Endothelial cell of umbilical vein (primary cell): ENCODE measurements at regions not wholly inside any gene's neighbourhood (a gene's known extent, or its start where the extent isn't known, plus 50 kb on each side); places are given as distances from the start of the nearest gene placed in this dataset.

ENCODE experiments used
- BruUV-seq: library from RNA; stranded (reverse); fragments of 400-500 nt; replicated peaks from 2 replicates; lab custom pipeline; 2021; lab: Mats Ljungman, UMichigan
- CTCF ChIA-PET: fragments of 300-600, 350-600 bp; sonication (Branson Sonifier 250); formaldehyde crosslinking; loops from one replicate; lab custom pipeline; 2021; ENCODE audit warnings: antibody characterized with exemption, inconsistent platforms; lab: Charles Lee
- POLR2A ChIA-PET: fragments of 300-600, 350-600 bp; sonication (Branson Sonifier 250); formaldehyde crosslinking; loops from one replicate; lab custom pipeline; 2021; ENCODE audit warnings: antibody characterized with exemption, inconsistent platforms; lab: Charles Lee
- DNase-seq: peaks from one replicate; pipeline ENCODE4 v3.0.0-alpha.2; 2011; ENCODE audit warnings: low read depth, low spot score
- FAIRE-seq: peaks from 2 replicates; lab custom pipeline; 2011; peaks lifted over from hg19 to GRCh38; lab: Jason Lieb, UNC
- H2AFZ ChIP-seq: 2 replicates; pipeline ENCODE4 v1.6.0; 2012; ENCODE audit warnings: low read depth, low read length, control low read depth, inconsistent platforms
- H3K27ac ChIP-seq: 2 replicates; pipeline ENCODE4 v1.5.1; 2011; ENCODE audit warnings: low read depth, mild to moderate bottlenecking, control low read depth, low read length, moderate library complexity; ENCODE audit not compliant: insufficient read depth
- H3K27me3 ChIP-seq, 2 experiments: 2 replicates each; pipeline versions ENCODE4 v1.6.0 to v1.6.1; 2011; ENCODE audit warnings: low read length in 2 of 2, mixed read lengths in 1 of 2; ENCODE audit not compliant: control insufficient read depth in 2 of 2, insufficient read depth in 2 of 2
- H3K36me3 ChIP-seq, 2 experiments: 2 replicates in 1 of 2; 3 replicates in 1 of 2; pipeline ENCODE4 v1.5.1; 2011; ENCODE audit warnings: low read length in 2 of 2, mild to moderate bottlenecking in 1 of 2, moderate library complexity in 1 of 2; ENCODE audit not compliant: control insufficient read depth in 2 of 2, insufficient read depth in 2 of 2; ENCODE audit errors: extremely low read depth in 1 of 2
- H3K4me1 ChIP-seq: 3 replicates; pipeline ENCODE4 v1.5.1; 2011; ENCODE audit warnings: mild to moderate bottlenecking, low read length; ENCODE audit not compliant: control insufficient read depth, insufficient read depth; ENCODE audit errors: extremely low read depth
- H3K4me2 ChIP-seq: 2 replicates; pipeline ENCODE4 v1.6.1; 2011; ENCODE audit warnings: low read length, control low read depth, mixed read lengths; ENCODE audit not compliant: insufficient read depth
- H3K4me3 ChIP-seq, 3 experiments: fragments of 200-600 bp in 1 of 3; sonication (generic), shearing (Covaris generic) in 1 of 3; replicated peaks in 1 of 3; 2 replicates each; pipeline ENCODE4 v1.5.1; 2011 to 2016; ENCODE audit warnings: control low read depth in 3 of 3, low read length in 3 of 3, mild to moderate bottlenecking in 2 of 3, inconsistent platforms in 1 of 3, low read depth in 1 of 3, moderate library complexity in 1 of 3; ENCODE audit not compliant: insufficient read depth in 1 of 3
- H3K79me2 ChIP-seq: 2 replicates; pipeline ENCODE4 v1.6.0; 2012; ENCODE audit warnings: low read length, inconsistent platforms; ENCODE audit not compliant: control insufficient read depth, insufficient read depth
- H3K9ac ChIP-seq: replicated peaks from 2 replicates; pipeline ENCODE3; 2011; ENCODE audit warnings: low read length, control low read depth; ENCODE audit not compliant: insufficient read depth; ENCODE audit errors: extremely low read depth
- H3K9me1 ChIP-seq: replicated peaks from 3 replicates; pipeline ENCODE4 v1.6.0; 2011; ENCODE audit warnings: mild to moderate bottlenecking, low read length; ENCODE audit not compliant: control insufficient read depth, insufficient read depth; ENCODE audit errors: extremely low read depth
- H3K9me3 ChIP-seq: replicated peaks from 2 replicates; pipeline ENCODE4 v1.5.1; 2012; ENCODE audit warnings: low read length, inconsistent platforms; ENCODE audit not compliant: control insufficient read depth, insufficient read depth
- H4K20me1 ChIP-seq: replicated peaks from 2 replicates; pipeline ENCODE3; 2011; ENCODE audit warnings: mild to moderate bottlenecking, low read length; ENCODE audit not compliant: control insufficient read depth, insufficient read depth; ENCODE audit errors: extremely low read depth
- CTCF ChIP-seq, 2 donors: IDR thresholded peaks; 1 replicate in 1 of 2; 2 replicates in 1 of 2; pipeline ENCODE4 v1.5.1; 2011; ENCODE audit warnings: low read length in 2 of 2, mild to moderate bottlenecking in 2 of 2, moderate library complexity in 2 of 2, control low read depth in 1 of 2, inconsistent platforms in 1 of 2, low read depth in 1 of 2; ENCODE audit not compliant: insufficient read depth in 1 of 2; ENCODE audit errors: extremely low read depth in 1 of 2
- EZH2 ChIP-seq: IDR thresholded peaks from 2 replicates; pipeline ENCODE4 v1.6.1; 2012; ENCODE audit warnings: borderline replicate concordance, low read depth, mild to moderate bottlenecking, moderate library complexity, low read length, inconsistent platforms; ENCODE audit not compliant: severe bottlenecking
- FOS ChIP-seq: IDR thresholded peaks from 2 replicates; pipeline ENCODE4 v1.6.1; 2011; ENCODE audit warnings: mild to moderate bottlenecking, low read length, moderate library complexity, borderline replicate concordance; ENCODE audit not compliant: insufficient read depth
- GATA2 ChIP-seq: IDR thresholded peaks from 2 replicates; pipeline ENCODE4 v1.7.0; 2011; ENCODE audit warnings: low read depth, mild to moderate bottlenecking, moderate library complexity, mixed read lengths, low read length; ENCODE audit not compliant: insufficient read length, insufficient read depth
- JUN ChIP-seq: IDR thresholded peaks from 2 replicates; pipeline ENCODE4 v1.6.1; 2011; ENCODE audit warnings: borderline replicate concordance, low read depth; ENCODE audit not compliant: insufficient read length, insufficient read depth
- MAX ChIP-seq: IDR thresholded peaks from 2 replicates; pipeline ENCODE4 v1.6.1; 2011; ENCODE audit not compliant: insufficient read depth, insufficient read length
- MYC ChIP-seq: IDR thresholded peaks from one replicate; pipeline ENCODE4 v1.6.1; 2011; ENCODE audit warnings: mild to moderate bottlenecking, low read depth, low read length
- POLR2A ChIP-seq: IDR thresholded peaks from 2 replicates; pipeline ENCODE4 v1.6.1; 2012; ENCODE audit warnings: low read depth, mild to moderate bottlenecking, control low read depth, low read length
- POLR2AphosphoS5 ChIP-seq: IDR thresholded peaks from 2 replicates; pipeline ENCODE4 v1.6.1; 2012; ENCODE audit warnings: low read depth, mild to moderate bottlenecking, control low read depth, low read length, moderate library complexity; ENCODE audit not compliant: insufficient read depth
- dilution Hi-C: fragments of 300-500 bp; cut with MboI; formaldehyde crosslinking; loops from one replicate; pipeline ENCODE4 v1.15.0; 2019; ENCODE audit warnings: low sequenced_read_pairs; ENCODE audit not compliant: extremely low pct_ligation_motif_present
- intact Hi-C: fragments of 100-400 bp; cut with micrococcal nuclease; formaldehyde crosslinking; loops from one replicate; pipeline ENCODE4 v1.10.0; 2022

GRCh38 chr18:77645170-77645872 lies 395.7 kb downstream of the GALR1 start:
- CTCF ChIA-PET = no interaction called here
- H3K9me1 ChIP-seq = no peaks in the 10 kb centered on the region
- FAIRE-seq (no peak), DNase-seq (no peak)
- no peaks in the 10 kb centered on the region for H3K79me2 ChIP-seq
- dilution Hi-C loops (no loop called here), intact Hi-C loops (no loop called here)
- no peak overlapping the region for H2AFZ ChIP-seq
- no peak overlapping the region for H3K4me3 ChIP-seq
- BruUV-seq = no TSS peak
- no peaks in the 10 kb centered on the region for H4K20me1 ChIP-seq
- H3K4me2 ChIP-seq = no peak overlapping the region
- H3K9ac ChIP-seq = no peak overlapping the region
- H3K4me1 ChIP-seq = no peaks in the 10 kb centered on the region
- no peaks in the 10 kb centered on the region for H3K27me3 ChIP-seq
- H3K27ac ChIP-seq = no peak overlapping the region
- TF ChIP-seq MYC (no peak), FOS (no peak), GATA2 (no peak), MAX (no peak), EZH2 (no peak), POLR2AphosphoS5 (no peak), JUN (no peak), CTCF (IDR thresholded peaks at IDR 0.05; ENCODE audit: extremely low read depth in 1 of 2, insufficient read depth in 1 of 2, low read depth in 1 of 2, low read length in 2 of 2) (no peak), POLR2A (no peak)
- POLR2A ChIA-PET = no interaction called here
- H3K9me3 ChIP-seq = peaks cover 4% of the 10 kb centered on the region
- no peaks in the 10 kb centered on the region for H3K36me3 ChIP-seq
